ENCODE measurements at regions not wholly inside any gene's neighbourhood (a gene's known extent, or its start where the extent isn't known, plus 50 kb on each side); places are given as distances from the start of the nearest gene placed in this dataset.

DNA sequence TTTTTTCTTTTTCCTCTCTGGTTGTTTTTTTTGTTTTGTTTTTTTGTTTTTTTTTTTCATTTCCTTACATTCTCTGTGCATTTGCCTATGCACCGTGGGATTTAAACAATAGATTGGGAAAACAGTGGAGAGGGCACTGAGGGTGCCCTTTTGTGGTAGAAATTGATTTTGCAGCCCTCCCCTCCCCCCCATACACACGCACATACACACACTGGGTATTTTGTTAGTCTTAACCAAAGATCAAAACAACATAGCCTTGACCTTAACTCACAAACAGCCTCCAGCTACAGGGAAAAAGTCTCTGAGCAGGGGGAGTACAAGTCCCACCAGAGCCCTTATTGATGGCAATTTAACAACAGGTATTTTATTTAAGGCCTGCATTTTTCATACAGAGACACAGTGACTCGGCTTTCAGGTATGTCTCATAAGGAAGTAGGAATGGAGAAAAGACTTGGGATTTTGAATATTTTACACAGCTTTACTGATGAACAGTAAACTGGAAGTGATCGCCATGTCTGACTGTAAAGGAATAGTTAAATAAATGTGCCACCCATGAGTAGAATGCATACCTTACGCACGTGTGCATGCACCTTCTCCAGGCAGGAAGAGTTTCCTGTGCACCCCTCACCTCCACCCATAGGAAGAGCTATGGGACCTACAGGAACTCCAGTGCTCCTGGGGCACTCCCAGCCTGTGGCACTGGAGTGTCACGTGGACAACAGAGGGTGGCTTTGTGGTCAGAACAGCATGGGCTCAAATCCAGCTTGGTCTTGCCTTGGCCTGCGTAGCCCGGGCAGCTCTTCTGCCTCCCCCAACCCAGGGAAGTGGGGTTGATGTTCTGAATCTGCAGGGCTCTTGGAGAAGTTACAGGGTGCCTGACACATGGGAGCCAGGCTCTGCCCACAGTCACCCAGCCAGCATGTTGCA lies 266.4 kb downstream of the ANAPC1 start:
- Mint-ChIP-seq H3K4me3 (no peak overlapping the region), H3K36me3 (no peaks in the 10 kb centered on the region), H3K4me1 (no peaks in the 10 kb centered on the region), H3K27me3 (no peaks in the 10 kb centered on the region), H3K27ac (no peak overlapping the region), H3K9me3 (no peaks in the 10 kb centered on the region)
- H3K27me3 ChIP-seq (replicated peaks in 1 of 2; ENCODE audit: control insufficient read depth in 2 of 2, extremely low read depth in 1 of 2, insufficient read depth in 2 of 2, low read length in 1 of 2): peaks cover 0 to 3% of the 10 kb centered on the region in 2 experiments
- peaks cover 0 to 3% of the 10 kb centered on the region in 2 experiments for H3K4me1 ChIP-seq (ENCODE audit: control insufficient read depth in 1 of 2, extremely low read depth in 1 of 2, insufficient read depth in 2 of 2, low read length in 2 of 2)
- no peak overlapping the region for H3K27ac ChIP-seq (ENCODE audit: low read length)
- ATAC-seq (replicated peaks in 1 of 4) (no peak), DNase-seq (no peak)
- no peaks in the 10 kb centered on the region for H3K36me3 ChIP-seq (ENCODE audit: control insufficient read depth in 2 of 2, extremely low read depth in 1 of 2, insufficient read depth in 1 of 2, low read length in 1 of 2)
- no peak overlapping the region for H3K4me3 ChIP-seq (ENCODE audit: control insufficient read depth in 1 of 2, extremely low read depth in 1 of 2, low read length in 1 of 2)
- no peaks in the 10 kb centered on the region for H3K9me3 ChIP-seq
- ChIA-PET CTCF (no interaction called here), POLR2A (no interaction called here)
- 100% methylated on average over 1 of the region's 9 CpGs for WGBS (ENCODE audit: insufficient coverage)

DNA sequence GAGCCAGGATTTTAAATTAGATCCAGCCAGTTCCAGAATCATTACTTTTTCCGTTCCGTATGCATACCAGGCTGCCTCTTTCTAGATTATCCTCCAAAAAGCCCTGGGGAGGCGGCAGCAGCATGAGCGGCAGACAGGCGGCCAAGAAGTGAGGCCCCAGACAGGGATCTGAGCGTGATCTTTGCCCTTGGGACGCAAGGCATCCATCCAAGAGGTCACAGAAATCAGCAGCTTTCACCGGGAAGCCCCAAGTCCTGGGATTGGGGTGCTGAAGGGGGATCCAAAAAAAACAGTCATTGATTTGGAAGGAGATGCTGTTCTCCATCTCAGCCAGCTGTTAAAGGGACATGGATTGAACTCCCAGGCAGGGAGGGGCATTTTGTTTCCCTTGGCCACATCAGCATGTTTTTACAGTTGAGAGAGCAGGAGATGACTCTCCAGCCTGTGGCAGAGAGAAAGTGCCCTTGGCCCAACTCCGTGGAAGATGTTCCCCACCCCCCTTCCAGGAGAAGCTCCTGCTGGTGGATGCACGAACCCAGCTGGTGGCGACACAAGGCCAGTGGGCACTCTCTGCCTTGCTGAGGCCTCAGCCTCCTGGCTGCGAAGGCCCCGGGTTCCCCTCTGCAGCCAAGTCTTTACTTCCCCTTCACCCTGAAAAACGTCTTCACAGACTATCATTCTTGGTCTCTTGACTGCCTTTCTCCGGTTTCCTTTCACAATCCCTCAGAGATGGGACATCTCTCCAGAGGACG lies 265.6 kb downstream of the ANAPC1 start:
- H3K27ac ChIP-seq (ENCODE audit: low read length): no peak overlapping the region
- CTCF ChIA-PET: no interaction called here
- DNase-seq (peak in 1 of 35 experiments; percentile 17), ATAC-seq (replicated peaks in 1 of 4) (no peak)
- Mint-ChIP-seq H3K9me3 (no peaks in the 10 kb centered on the region), H3K27ac (no peak overlapping the region), H3K36me3 (no peaks in the 10 kb centered on the region), H3K27me3 (no peaks in the 10 kb centered on the region), H3K4me1 (no peaks in the 10 kb centered on the region), H3K4me3 (no peak overlapping the region)
- peaks cover 0 to 3% of the 10 kb centered on the region in 2 experiments for H3K27me3 ChIP-seq (replicated peaks in 1 of 2; ENCODE audit: control insufficient read depth in 2 of 2, extremely low read depth in 1 of 2, insufficient read depth in 2 of 2, low read length in 1 of 2)
- H3K4me1 ChIP-seq (ENCODE audit: control insufficient read depth in 1 of 2, extremely low read depth in 1 of 2, insufficient read depth in 2 of 2, low read length in 2 of 2): peaks cover 0 to 3% of the 10 kb centered on the region in 2 experiments
- H3K36me3 ChIP-seq (ENCODE audit: control insufficient read depth in 2 of 2, extremely low read depth in 1 of 2, insufficient read depth in 1 of 2, low read length in 1 of 2): no peaks in the 10 kb centered on the region
- 83% methylated on average over 14 of the region's 16 CpGs for WGBS (ENCODE audit: insufficient coverage)
- H3K9me3 ChIP-seq: no peaks in the 10 kb centered on the region
- POLR2A ChIA-PET: no interaction called here
- no peak overlapping the region for H3K4me3 ChIP-seq (ENCODE audit: control insufficient read depth in 1 of 2, extremely low read depth in 1 of 2, low read length in 1 of 2)

DNA sequence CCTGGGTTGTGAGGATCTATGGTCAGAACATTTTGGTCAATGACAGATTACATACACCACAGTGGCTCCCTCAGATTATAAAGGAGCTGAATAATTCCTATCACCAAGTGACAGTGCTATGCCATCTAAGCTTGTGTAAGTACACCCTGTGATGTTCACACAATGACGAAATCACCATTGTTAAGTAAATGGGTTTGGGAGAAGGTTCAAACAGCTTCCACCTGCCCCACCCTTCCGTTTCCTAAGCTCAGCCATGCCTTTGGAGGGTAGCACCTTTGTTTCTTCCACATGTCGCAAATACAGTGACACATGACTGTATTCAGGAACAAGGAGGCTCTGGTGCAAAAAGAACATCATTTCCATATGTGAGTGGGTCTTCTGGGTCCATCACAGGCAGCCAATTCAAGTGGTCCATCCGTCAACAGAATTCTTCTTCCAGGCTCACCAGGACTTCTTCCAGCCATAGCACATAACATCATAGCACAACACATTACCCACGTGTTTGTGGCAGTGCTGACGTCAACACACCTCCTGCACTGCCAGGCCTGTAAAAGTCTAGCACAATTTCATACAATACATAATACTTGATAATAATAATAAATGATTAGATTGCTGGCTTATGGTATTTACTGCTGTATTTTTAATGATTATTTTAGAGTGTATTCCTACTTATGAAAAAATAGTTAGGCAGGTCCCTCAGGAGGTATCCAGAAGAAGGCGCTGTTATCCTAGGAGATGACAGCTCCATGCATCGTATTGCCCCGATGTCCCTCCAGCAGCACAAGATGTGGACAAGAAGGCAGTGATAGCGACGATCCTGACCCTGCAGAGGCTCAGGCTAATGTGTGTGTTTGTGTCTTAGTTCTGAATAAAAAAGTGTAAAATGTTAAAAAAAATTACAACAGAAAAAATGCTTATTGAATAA lies 264.8 kb downstream of the ANAPC1 start:
- no peak overlapping the region for H3K27ac ChIP-seq (ENCODE audit: low read length)
- DNase-seq (peak in 5 of 35 experiments; percentile 14 to 23 (median 19)), ATAC-seq (replicated peaks in 1 of 4) (no peak)
- peaks cover 0 to 3% of the 10 kb centered on the region in 2 experiments for H3K4me1 ChIP-seq (ENCODE audit: control insufficient read depth in 1 of 2, extremely low read depth in 1 of 2, insufficient read depth in 2 of 2, low read length in 2 of 2)
- ChIA-PET POLR2A (no interaction called here), CTCF (no interaction called here)
- peaks cover 0 to 3% of the 10 kb centered on the region in 2 experiments for H3K27me3 ChIP-seq (replicated peaks in 1 of 2; ENCODE audit: control insufficient read depth in 2 of 2, extremely low read depth in 1 of 2, insufficient read depth in 2 of 2, low read length in 1 of 2)
- no peak overlapping the region for H3K4me3 Mint-ChIP-seq
- no peaks in the 10 kb centered on the region for H3K27me3 Mint-ChIP-seq
- H3K9me3 Mint-ChIP-seq: no peaks in the 10 kb centered on the region
- H3K9me3 ChIP-seq: no peaks in the 10 kb centered on the region
- H3K36me3 ChIP-seq (ENCODE audit: control insufficient read depth in 2 of 2, extremely low read depth in 1 of 2, insufficient read depth in 1 of 2, low read length in 1 of 2): no peaks in the 10 kb centered on the region
- WGBS (ENCODE audit: insufficient coverage): 80% methylated on average over 1 of the region's 11 CpGs
- no peak overlapping the region for H3K27ac Mint-ChIP-seq
- H3K36me3 Mint-ChIP-seq: no peaks in the 10 kb centered on the region
- H3K4me3 ChIP-seq (ENCODE audit: control insufficient read depth in 1 of 2, extremely low read depth in 1 of 2, low read length in 1 of 2): no peak overlapping the region
- no peaks in the 10 kb centered on the region for H3K4me1 Mint-ChIP-seq

DNA sequence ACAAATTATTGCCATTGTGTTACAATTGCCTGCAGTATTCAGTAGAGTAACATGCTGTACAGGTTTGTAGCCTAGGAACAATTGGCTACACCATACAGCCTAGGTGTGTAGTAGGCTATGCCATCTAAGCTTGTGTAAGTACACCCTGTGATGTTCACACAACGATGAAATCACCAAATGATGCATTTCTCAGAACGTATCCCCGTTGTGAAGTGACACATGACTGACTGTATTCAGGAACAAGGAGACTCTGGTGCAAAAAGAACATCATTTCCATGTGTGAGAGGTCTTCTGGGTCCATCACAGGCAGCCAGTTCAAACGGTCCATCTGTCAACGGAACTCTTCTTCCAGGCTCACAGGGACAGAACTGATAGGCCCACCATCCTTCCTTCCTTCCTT lies 263.7 kb downstream of the ANAPC1 start:
- POLR2A ChIA-PET: no interaction called here
- H3K4me1 ChIP-seq (ENCODE audit: control insufficient read depth in 1 of 2, extremely low read depth in 1 of 2, insufficient read depth in 2 of 2, low read length in 2 of 2): peaks cover 3% of the 10 kb centered on the region in 2 experiments
- H3K9me3 ChIP-seq: no peaks in the 10 kb centered on the region

DNA sequence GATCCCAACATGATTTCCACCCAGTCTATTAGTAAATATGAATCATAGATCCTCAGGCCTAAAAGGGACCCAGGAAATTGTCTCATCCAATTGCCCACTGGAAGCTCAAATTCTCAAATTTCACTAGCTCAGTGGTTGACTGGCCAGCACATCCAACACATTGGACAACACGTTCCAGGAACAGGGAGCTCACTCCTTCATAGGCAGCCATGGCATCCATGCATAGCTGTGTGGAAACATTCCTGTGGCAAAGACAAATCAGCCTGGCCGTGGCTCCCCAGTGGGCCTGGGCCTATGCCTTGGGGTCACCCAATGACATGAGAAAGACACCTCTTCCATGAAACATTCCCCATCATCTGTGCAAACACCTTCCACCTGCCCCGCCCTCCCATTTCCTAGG lies 261.1 kb downstream of the ANAPC1 start:
- H3K9me3 Mint-ChIP-seq: peaks cover 4 to 16% (median 7%) of the 10 kb centered on the region in 3 donors
- ChIA-PET CTCF (no interaction called here), POLR2A (no interaction called here)
- peaks cover 0 to 7% (median 0%) of the 10 kb centered on the region in 3 donors for H3K4me1 Mint-ChIP-seq
- peaks cover 0 to 6% of the 10 kb centered on the region in 2 experiments for H3K27me3 ChIP-seq (replicated peaks in 1 of 2; ENCODE audit: control insufficient read depth in 2 of 2, extremely low read depth in 1 of 2, insufficient read depth in 2 of 2, low read length in 1 of 2)
- ATAC-seq (replicated peaks in 1 of 4) (no peak), DNase-seq (no peak)
- H3K36me3 Mint-ChIP-seq: no peaks in the 10 kb centered on the region
- H3K27ac Mint-ChIP-seq: no peak overlapping the region
- H3K36me3 ChIP-seq (ENCODE audit: control insufficient read depth in 2 of 2, extremely low read depth in 1 of 2, insufficient read depth in 1 of 2, low read length in 1 of 2): no peaks in the 10 kb centered on the region
- H3K27me3 Mint-ChIP-seq: peaks cover 0 to 7% of the 10 kb centered on the region in 2 donors
- H3K4me3 Mint-ChIP-seq: no peak overlapping the region
- peaks cover 2% of the 10 kb centered on the region for H3K9me3 ChIP-seq
- WGBS (ENCODE audit: insufficient coverage): 98% methylated on average over 3 of the region's 3 CpGs
- peaks cover 3% of the 10 kb centered on the region in 2 experiments for H3K4me1 ChIP-seq (ENCODE audit: control insufficient read depth in 1 of 2, extremely low read depth in 1 of 2, insufficient read depth in 2 of 2, low read length in 2 of 2)
- no peak overlapping the region for H3K4me3 ChIP-seq (ENCODE audit: control insufficient read depth in 1 of 2, extremely low read depth in 1 of 2, low read length in 1 of 2)
- H3K27ac ChIP-seq (ENCODE audit: low read length): no peak overlapping the region

More for the DNA sequence above, 263.7 kb downstream of the ANAPC1 start:
- Mint-ChIP-seq H3K27ac (no peak overlapping the region), H3K27me3 (no peaks in the 10 kb centered on the region), H3K36me3 (no peaks in the 10 kb centered on the region), H3K4me1 (peaks cover 0 to 7% (median 0%) of the 10 kb centered on the region in 3 donors), H3K4me3 (no peak overlapping the region), H3K9me3 (no peaks in the 10 kb centered on the region)
- no peak overlapping the region for H3K4me3 ChIP-seq (ENCODE audit: control insufficient read depth in 1 of 2, extremely low read depth in 1 of 2, low read length in 1 of 2)
- no peak for ATAC-seq (replicated peaks in 1 of 4)
- DNase-seq: no peak
- 78% methylated on average over 5 of the region's 5 CpGs for WGBS (ENCODE audit: insufficient coverage)
- H3K27me3 ChIP-seq (replicated peaks in 1 of 2; ENCODE audit: control insufficient read depth in 2 of 2, extremely low read depth in 1 of 2, insufficient read depth in 2 of 2, low read length in 1 of 2): peaks cover 0 to 3% of the 10 kb centered on the region in 2 experiments
- no peak overlapping the region for H3K27ac ChIP-seq (ENCODE audit: low read length)
- H3K36me3 ChIP-seq (ENCODE audit: control insufficient read depth in 2 of 2, extremely low read depth in 1 of 2, insufficient read depth in 1 of 2, low read length in 1 of 2): no peaks in the 10 kb centered on the region
- CTCF ChIA-PET: no interaction called here

DNA sequence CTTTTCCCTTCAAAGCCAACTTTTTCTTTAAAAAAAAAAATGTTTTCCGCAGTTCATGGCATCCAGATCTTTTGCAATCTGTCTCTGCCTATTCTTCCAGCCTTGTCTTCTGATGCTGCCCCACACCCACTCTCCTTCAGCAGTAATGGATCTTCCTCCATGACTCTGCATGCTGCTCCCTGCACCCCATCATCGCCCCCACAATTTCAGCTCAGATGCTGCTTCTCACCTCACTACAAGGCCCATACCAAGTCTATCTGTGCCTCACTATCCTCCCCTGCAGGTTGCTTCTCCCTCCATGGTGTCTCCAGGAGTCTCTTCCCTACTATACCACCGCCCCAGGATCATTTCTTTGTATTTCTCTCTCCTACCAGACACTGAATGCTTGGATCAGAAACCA lies 260.6 kb downstream of the ANAPC1 start:
- 89% methylated on average over 3 of the region's 3 CpGs for WGBS (ENCODE audit: insufficient coverage)
- no peak overlapping the region for H3K4me3 Mint-ChIP-seq
- CTCF ChIA-PET: no interaction called here

More for the DNA sequence above, 260.6 kb downstream of the ANAPC1 start:
- DNase-seq (no peak), ATAC-seq (replicated peaks in 1 of 4) (no peak)
- Mint-ChIP-seq H3K9me3 (peaks cover 9 to 21% (median 11%) of the 10 kb centered on the region in 3 donors), H3K36me3 (peaks cover 2% of the 10 kb centered on the region), H3K27ac (no peak overlapping the region), H3K27me3 (peaks cover 0 to 7% of the 10 kb centered on the region in 2 donors), H3K4me1 (peaks cover 0 to 7% (median 0%) of the 10 kb centered on the region in 3 donors)
- Histone ChIP-seq H3K9me3 (peaks cover 2% of the 10 kb centered on the region), H3K4me3 (ENCODE audit: control insufficient read depth in 1 of 2, extremely low read depth in 1 of 2, low read length in 1 of 2) (no peak overlapping the region), H3K36me3 (ENCODE audit: control insufficient read depth in 2 of 2, extremely low read depth in 1 of 2, insufficient read depth in 1 of 2, low read length in 1 of 2) (no peaks in the 10 kb centered on the region), H3K4me1 (ENCODE audit: control insufficient read depth in 1 of 2, extremely low read depth in 1 of 2, insufficient read depth in 2 of 2, low read length in 2 of 2) (peaks cover 3% of the 10 kb centered on the region in 2 experiments), H3K27me3 (replicated peaks in 1 of 2; ENCODE audit: control insufficient read depth in 2 of 2, extremely low read depth in 1 of 2, insufficient read depth in 2 of 2, low read length in 1 of 2) (peaks cover 0 to 3% of the 10 kb centered on the region in 2 experiments), H3K27ac (ENCODE audit: low read length) (no peak overlapping the region)
- POLR2A ChIA-PET: no interaction called here

All from T-cell (primary cell).